H1 (cell line): ENCODE measurements at regions not wholly inside any gene's neighbourhood (a gene's known extent, or its start where the extent isn't known, plus 50 kb on each side); places are given as distances from the start of the nearest gene placed in this dataset.

ENCODE experiments used
- CTCF ChIA-PET: fragments of 300-600 bp; sonication (Branson Sonifier 250); formaldehyde crosslinking; loops from one replicate; lab custom pipeline; 2021; ENCODE audit not compliant: partially characterized antibody; lab: Charles Lee
- POLR2A ChIA-PET: fragments of 300-600 bp; sonication (Branson Sonifier 250); formaldehyde crosslinking; loops from one replicate; lab custom pipeline; 2021; ENCODE audit warnings: inconsistent platforms; ENCODE audit not compliant: partially characterized antibody; lab: Charles Lee
- DNase-seq, 2 experiments: peaks; one replicate each; pipeline versions ENCODE4 v3.0.0 to v3.0.0-alpha.2; 2010 to 2022; ENCODE audit warnings: low spot score in 2 of 2, low read depth in 1 of 2, mixed read lengths in 1 of 2
- FAIRE-seq: peaks from 2 replicates; lab custom pipeline; 2011; peaks lifted over from hg19 to GRCh38; lab: Jason Lieb, UNC
- H2AFZ ChIP-seq: 2 replicates; pipeline ENCODE4 v1.8.1; 2012; ENCODE audit warnings: low read length, inconsistent platforms
- H2AK5ac ChIP-seq: 2 replicates; pipeline ENCODE4 v1.6.1; 2013; ENCODE audit warnings: low read depth, low read length
- H2BK120ac ChIP-seq: replicated peaks from 2 replicates; pipeline ENCODE3; 2013; ENCODE audit warnings: low read depth, low read length, inconsistent platforms
- H2BK12ac ChIP-seq: 2 replicates; pipeline ENCODE4 v1.6.1; 2013; ENCODE audit warnings: low read depth, low read length
- H2BK15ac ChIP-seq: 2 replicates; pipeline ENCODE4 v1.6.1; 2013; ENCODE audit warnings: low read length
- H2BK20ac ChIP-seq: 2 replicates; pipeline ENCODE4 v1.6.1; 2013; ENCODE audit warnings: low read length
- H2BK5ac ChIP-seq: 2 replicates; pipeline ENCODE4 v1.6.1; 2013; ENCODE audit warnings: low read depth, low read length
- H3K14ac ChIP-seq: 2 replicates; pipeline ENCODE4 v1.6.1; 2013; ENCODE audit warnings: inconsistent platforms; ENCODE audit not compliant: insufficient read length
- H3K18ac ChIP-seq: 2 replicates; pipeline ENCODE4 v1.6.1; 2013; ENCODE audit warnings: low read length; ENCODE audit errors: extremely low read depth
- H3K23ac ChIP-seq: 2 replicates; pipeline ENCODE4 v1.6.1; 2013; ENCODE audit warnings: inconsistent platforms; ENCODE audit not compliant: insufficient read length
- H3K23me2 ChIP-seq: 2 replicates; pipeline ENCODE4 v1.6.1; 2013; ENCODE audit warnings: low read depth, low read length
- H3K27ac ChIP-seq: 2 replicates; pipeline ENCODE4 v1.6.1; 2011; ENCODE audit warnings: low read depth, low read length, inconsistent platforms
- H3K27me3 ChIP-seq, 4 experiments: replicated peaks in 1 of 4; 1 replicate in 1 of 4; 2 replicates in 3 of 4; pipeline versions ENCODE4 v1.6.1 to v1.8.1; 2011 to 2013; ENCODE audit warnings: low read length in 3 of 4, mild to moderate bottlenecking in 3 of 4, inconsistent platforms in 2 of 4, mixed read lengths in 2 of 4, moderate library complexity in 1 of 4; ENCODE audit not compliant: control insufficient read depth in 3 of 4, insufficient read depth in 3 of 4; ENCODE audit errors: extremely low read depth in 1 of 4
- H3K36me3 ChIP-seq, 4 experiments: 2 replicates each; pipeline versions ENCODE4 v1.6.1 to v1.8.1; 2011 to 2013; ENCODE audit warnings: mild to moderate bottlenecking in 4 of 4, low read length in 3 of 4, moderate library complexity in 2 of 4, control low read depth in 1 of 4, inconsistent platforms in 1 of 4; ENCODE audit not compliant: insufficient read depth in 4 of 4, control insufficient read depth in 2 of 4
- H3K4ac ChIP-seq: replicated peaks from 2 replicates; pipeline ENCODE3; 2013; ENCODE audit warnings: low read length, low read depth, mixed read lengths, inconsistent platforms; ENCODE audit not compliant: insufficient read length
- H3K4me1 ChIP-seq, 4 experiments: replicated peaks in 1 of 4; 1 replicate in 1 of 4; 2 replicates in 3 of 4; pipeline versions ENCODE4 v1.6.1 to v1.8.1; 2011 to 2013; ENCODE audit warnings: low read length in 3 of 4, inconsistent platforms in 2 of 4, mixed read lengths in 1 of 4; ENCODE audit not compliant: insufficient read depth in 4 of 4, control insufficient read depth in 3 of 4
- H3K4me2 ChIP-seq, 2 experiments: 2 replicates each; pipeline versions ENCODE4 v1.6.1 to v1.8.1; 2011 to 2013; ENCODE audit warnings: low read depth in 2 of 2, low read length in 2 of 2, control low read depth in 1 of 2, inconsistent platforms in 1 of 2, mild to moderate bottlenecking in 1 of 2; ENCODE audit not compliant: insufficient read depth in 1 of 2
- H3K4me3 ChIP-seq, 4 experiments: fragments of 200-600, 300-600 bp in 1 of 4; sonication (generic), shearing (Covaris generic), sonication (Bioruptor Twin) in 1 of 4; 2 replicates each; pipeline versions ENCODE4 v1.5.1 to v1.8.1; 2011 to 2016; ENCODE audit warnings: low read length in 4 of 4, low read depth in 3 of 4, control low read depth in 2 of 4, inconsistent platforms in 2 of 4, mild to moderate bottlenecking in 2 of 4, mixed read lengths in 1 of 4, moderate library complexity in 1 of 4; ENCODE audit not compliant: insufficient read depth in 2 of 4; ENCODE audit errors: extremely low read depth in 1 of 4
- H3K56ac ChIP-seq: replicated peaks from 2 replicates; pipeline ENCODE3; 2013; ENCODE audit warnings: low read depth, mild to moderate bottlenecking, mixed read lengths, low read length, inconsistent platforms; ENCODE audit not compliant: insufficient read length
- H3K79me1 ChIP-seq: 2 replicates; pipeline ENCODE4 v1.6.1; 2013; ENCODE audit warnings: low read depth, low read length, control low read depth
- H3K79me2 ChIP-seq, 2 experiments: 2 replicates each; pipeline versions ENCODE4 v1.6.1 to v1.8.1; 2012 to 2013; ENCODE audit warnings: low read length in 2 of 2, mild to moderate bottlenecking in 2 of 2, inconsistent platforms in 1 of 2; ENCODE audit not compliant: insufficient read depth in 2 of 2, control insufficient read depth in 1 of 2
- H3K9ac ChIP-seq, 4 experiments: replicated peaks in 1 of 4; 1 replicate in 1 of 4; 2 replicates in 3 of 4; pipeline versions ENCODE4 v1.6.1 to v1.8.1; 2011 to 2013; ENCODE audit warnings: low read depth in 3 of 4, low read length in 3 of 4, control low read depth in 2 of 4, mild to moderate bottlenecking in 2 of 4, moderate library complexity in 2 of 4, inconsistent platforms in 1 of 4; ENCODE audit errors: extremely low read depth in 1 of 4
- H3K9me3 ChIP-seq, 2 experiments: 2 replicates each; pipeline versions ENCODE4 v1.6.1 to v1.8.1; 2012 to 2013; ENCODE audit warnings: mild to moderate bottlenecking in 2 of 2, moderate library complexity in 2 of 2, control low read depth in 1 of 2, inconsistent platforms in 1 of 2, low read depth in 1 of 2, low read length in 1 of 2, mixed read lengths in 1 of 2; ENCODE audit not compliant: insufficient read depth in 2 of 2
- H4K20me1 ChIP-seq, 2 experiments: replicated peaks in 1 of 2; 2 replicates each; pipeline versions ENCODE3 to v1.8.1; 2011 to 2013; ENCODE audit warnings: inconsistent platforms in 2 of 2, low read length in 2 of 2, mild to moderate bottlenecking in 1 of 2; ENCODE audit not compliant: insufficient read depth in 2 of 2, control insufficient read depth in 1 of 2
- H4K5ac ChIP-seq: 2 replicates; pipeline ENCODE4 v1.6.1; 2013; ENCODE audit warnings: low read length, low read depth, mixed read lengths, inconsistent platforms; ENCODE audit not compliant: insufficient read length
- H4K8ac ChIP-seq: 2 replicates; pipeline ENCODE4 v1.8.0; 2013; ENCODE audit warnings: mild to moderate bottlenecking, moderate library complexity, low read length, inconsistent platforms; ENCODE audit not compliant: insufficient read depth; ENCODE audit errors: extremely low read depth
- H4K91ac ChIP-seq: replicated peaks from 2 replicates; pipeline ENCODE3; 2013; ENCODE audit warnings: low read length, mixed read lengths, inconsistent platforms; ENCODE audit not compliant: insufficient read length
- BRCA1 ChIP-seq: IDR thresholded peaks from 2 replicates; pipeline ENCODE4 v1.6.1; 2012; ENCODE audit warnings: low read depth, low read length, improper control_type of control experiment
- EP300 ChIP-seq, 2 experiments: IDR thresholded peaks; 1 replicate in 1 of 2; 2 replicates in 1 of 2; pipeline ENCODE4 v1.6.1; 2011 to 2012; ENCODE audit warnings: low read depth in 2 of 2, low read length in 2 of 2, mild to moderate bottlenecking in 2 of 2, borderline replicate concordance in 1 of 2, inconsistent platforms in 1 of 2, moderate library complexity in 1 of 2
- GTF2F1 ChIP-seq: IDR thresholded peaks from 2 replicates; pipeline ENCODE4 v1.6.1; 2012; ENCODE audit warnings: low read depth, low read length, improper control_type of control experiment, borderline replicate concordance
- RAD21 ChIP-seq, 2 experiments: IDR thresholded peaks in 1 of 2; conservative IDR thresholded peaks in 1 of 2; 2 replicates each; pipeline ENCODE4 v1.6.1; 2011; ENCODE audit warnings: low read depth in 2 of 2, low read length in 2 of 2, improper control_type of control experiment in 1 of 2, inconsistent platforms in 1 of 2, mild to moderate bottlenecking in 1 of 2, moderate library complexity in 1 of 2
- SIN3A ChIP-seq, 2 experiments: IDR thresholded peaks in 1 of 2; conservative IDR thresholded peaks in 1 of 2; 2 replicates each; pipeline ENCODE4 v1.6.1; 2011 to 2012; ENCODE audit warnings: low read length in 2 of 2, improper control_type of control experiment in 1 of 2, low read depth in 1 of 2, mild to moderate bottlenecking in 1 of 2
- TBP ChIP-seq: IDR thresholded peaks from 2 replicates; pipeline ENCODE4 v1.6.1; 2011; ENCODE audit warnings: low read depth, low read length, improper control_type of control experiment
- WGBS, 2 experiments: shearing (Covaris generic) in 1 of 2; methylation state at CpG; one replicate each; pipeline versions ENCODE4 v1.1.6 to v1.1.7; 2013 to 2015; ENCODE audit warnings: low lambda C conversion rate in 2 of 2, mixed read lengths in 2 of 2, inconsistent platforms in 1 of 2, low coverage in 1 of 2, missing lambda C conversion rate in 1 of 2; ENCODE audit not compliant: insufficient replicate concordance in 2 of 2, insufficient coverage in 1 of 2, insufficient read length in 1 of 2; ENCODE audit errors: extremely low coverage in 1 of 2, missing lambda C conversion rate in 1 of 2; 5-methylcytosine and 5-hydroxymethylcytosine counted together

DNA sequence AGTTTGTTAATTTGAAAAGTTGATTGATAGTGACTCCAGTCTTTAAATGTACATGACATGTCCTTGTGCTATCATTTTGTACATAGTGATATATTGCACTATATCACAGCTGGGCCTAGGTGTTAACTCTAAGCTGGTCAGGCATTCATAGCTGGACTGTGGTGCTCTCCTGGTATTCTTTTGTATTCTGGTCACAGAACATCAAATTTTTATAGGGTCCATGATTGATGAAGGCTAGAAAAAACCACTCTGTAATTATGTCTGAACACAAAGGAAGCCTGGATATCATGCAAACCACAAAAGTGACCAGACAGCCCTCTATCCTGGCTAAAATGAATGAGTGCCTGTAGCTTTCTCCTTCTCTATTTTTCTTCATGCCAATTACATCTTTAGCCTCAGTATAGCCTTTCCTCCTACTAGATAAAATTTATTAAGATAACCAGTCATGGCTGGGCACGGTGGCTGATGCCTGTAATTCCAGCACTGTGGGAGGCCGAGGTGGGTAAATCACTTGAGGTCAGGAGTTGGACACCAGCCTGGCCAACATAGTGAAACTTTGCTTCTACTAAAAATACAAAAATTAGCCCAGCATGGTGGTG, 134.9 kb upstream of the B3GALT2 start:
- H3K4me2 ChIP-seq, result no peak overlapping the region
- H3K14ac ChIP-seq, result no peak overlapping the region
- H3K9me3 ChIP-seq, result peaks cover 0 to 3% of the 10 kb centered on the region in 2 experiments; a peak in 1 of 4 replicates
- no peaks in the 10 kb centered on the region for H3K79me2 ChIP-seq
- H3K56ac ChIP-seq, result no peak overlapping the region
- no peak overlapping the region for H3K23ac ChIP-seq
- H3K79me1 ChIP-seq, result no peaks in the 10 kb centered on the region
- no peak overlapping the region for H2BK120ac ChIP-seq
- no peaks in the 10 kb centered on the region for H3K4me1 ChIP-seq
- no peak overlapping the region for H4K8ac ChIP-seq
- H3K4ac ChIP-seq, result no peak overlapping the region
- H2BK12ac ChIP-seq, result no peak overlapping the region
- H2BK20ac ChIP-seq, result no peak overlapping the region
- no peak overlapping the region for H2BK15ac ChIP-seq
- DNase-seq (no peak), FAIRE-seq (no peak)
- no peak overlapping the region for H3K4me3 ChIP-seq
- no peak overlapping the region for H2BK5ac ChIP-seq
- no peak overlapping the region for H2AK5ac ChIP-seq
- no peak overlapping the region for H3K18ac ChIP-seq
- no peak overlapping the region for H4K5ac ChIP-seq
- no peaks in the 10 kb centered on the region for H3K36me3 ChIP-seq
- H3K9ac ChIP-seq, result no peak overlapping the region
- no peaks in the 10 kb centered on the region for H4K20me1 ChIP-seq
- no peaks in the 10 kb centered on the region for H3K27me3 ChIP-seq
- H2AFZ ChIP-seq, result no peak overlapping the region
- H4K91ac ChIP-seq, result no peak overlapping the region
- no peaks in the 10 kb centered on the region for H3K23me2 ChIP-seq
- ChIA-PET CTCF (no interaction called here), POLR2A (no interaction called here)
- 100% methylated on average over 1 of the region's 2 CpGs; no CpG with 5 or more reads in 1 of the 2 experiments for WGBS, 2 experiments
- H3K27ac ChIP-seq, result no peak overlapping the region
- TF ChIP-seq SIN3A (conservative IDR thresholded peaks at IDR 0.05 in 1 of 2, IDR thresholded peaks at IDR 0.05 in 1 of 2; ENCODE audit: low read depth in 1 of 2, low read length in 2 of 2) (no peak), RAD21 (IDR thresholded peaks at IDR 0.05 in 1 of 2, conservative IDR thresholded peaks at IDR 0.05 in 1 of 2; ENCODE audit: low read depth in 2 of 2, low read length in 2 of 2) (no peak), TBP (no peak), BRCA1 (no peak), GTF2F1 (no peak), EP300 (IDR thresholded peaks at IDR 0.05; ENCODE audit: borderline replicate concordance in 1 of 2, low read depth in 2 of 2, low read length in 2 of 2) (no peak)
